Vagina (tissue), 2 donors: ENCODE measurements at regions not wholly inside any gene's neighbourhood (a gene's known extent, or its start where the extent isn't known, plus 50 kb on each side); places are given as distances from the start of the nearest gene placed in this dataset.

ENCODE experiments used
- DNase-seq, 2 donors: peaks; one replicate each; pipeline ENCODE4 v3.0.0-alpha.2; 2017; ENCODE audit errors: extremely low spot score in 2 of 2
- H3K27ac ChIP-seq: fragments of 200-600 bp; sonication (generic); one replicate; pipeline ENCODE4 v1.5.1; 2019
- H3K27me3 ChIP-seq: fragments of 200-600 bp; sonication (generic); one replicate; pipeline ENCODE4 v1.5.1; 2019
- H3K36me3 ChIP-seq, 2 donors: fragments of 200-600 bp; sonication (generic); one replicate each; pipeline ENCODE4 v1.5.1; 2017 to 2019
- H3K4me1 ChIP-seq: fragments of 200-600 bp; sonication (generic); one replicate; pipeline ENCODE4 v1.5.1; 2019
- H3K4me3 ChIP-seq, 2 donors: fragments of 200-600 bp; sonication (generic); 1 replicate in 1 of 2; 2 replicates in 1 of 2; pipeline ENCODE4 v1.5.1; 2016 to 2019
- H3K9me3 ChIP-seq: fragments of 200-600 bp; sonication (generic); one replicate; pipeline ENCODE4 v1.5.1; 2019
- POLR2A ChIP-seq, 2 donors: fragments of 450-650 bp; IDR thresholded peaks; one replicate each; pipeline ENCODE4 v1.6.1; 2017; ENCODE audit warnings: antibody characterized with exemption in 2 of 2, mild to moderate bottlenecking in 2 of 2, moderate library complexity in 2 of 2
- POLR2AphosphoS5 ChIP-seq, 2 donors: sonication (generic); formaldehyde crosslinking; IDR thresholded peaks; one replicate each; pipeline ENCODE4 v1.9.0; 2017; ENCODE audit warnings: antibody characterized with exemption in 2 of 2, mild to moderate bottlenecking in 2 of 2, low read depth in 1 of 2; ENCODE audit not compliant: insufficient read depth in 1 of 2
- intact Hi-C: fragments of 100-400 bp; cut with DNase I; formaldehyde crosslinking; loops from one replicate; pipeline ENCODE4 v1.15.1; 2023
- TF ChIP-seq, protein P1 (sequence below), 3 experiments: fragments of 450-650 bp in 2 of 3; fragments of 200-600 bp in 1 of 3; sonication (generic) in 1 of 3; IDR thresholded peaks; one replicate each; pipeline ENCODE4 v1.5.1; 2017 to 2019; ENCODE audit warnings: antibody characterized with exemption in 3 of 3, mild to moderate bottlenecking in 2 of 3, moderate library complexity in 2 of 3

DNA sequence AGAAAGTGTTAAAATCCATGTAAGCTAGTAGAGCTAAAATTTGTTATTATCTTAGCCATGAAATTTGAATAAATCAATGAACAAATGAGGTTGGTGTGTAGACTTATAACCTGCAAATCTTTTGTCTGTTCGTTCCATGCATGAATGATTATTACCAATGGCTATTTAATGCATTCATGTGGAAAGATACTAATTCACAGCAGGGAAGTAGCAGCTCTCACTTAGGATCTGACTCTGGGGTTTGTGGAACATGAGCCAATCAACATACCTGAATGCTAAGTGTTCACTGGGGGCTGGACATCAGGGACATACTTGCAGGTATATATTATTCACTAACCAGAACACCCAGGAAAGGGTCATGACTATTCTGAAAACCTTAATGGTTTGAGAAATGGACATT lies 444.1 kb downstream of the STIM2 start:
- no peaks in the 10 kb centered on the region for H3K9me3 ChIP-seq
- H3K27me3 ChIP-seq: no peaks in the 10 kb centered on the region
- DNase-seq: no peak
- no peak overlapping the region for H3K27ac ChIP-seq
- intact Hi-C loops: no loop called here
- no peak overlapping the region for H3K4me3 ChIP-seq
- H3K4me1 ChIP-seq: no peaks in the 10 kb centered on the region
- no peaks in the 10 kb centered on the region for H3K36me3 ChIP-seq
- TF ChIP-seq POLR2A (IDR thresholded peaks at IDR 0.05) (no peak), POLR2AphosphoS5 (IDR thresholded peaks at IDR 0.05; ENCODE audit: insufficient read depth in 1 of 2, low read depth in 1 of 2) (no peak)
- TF ChIP-seq, protein P1, sequence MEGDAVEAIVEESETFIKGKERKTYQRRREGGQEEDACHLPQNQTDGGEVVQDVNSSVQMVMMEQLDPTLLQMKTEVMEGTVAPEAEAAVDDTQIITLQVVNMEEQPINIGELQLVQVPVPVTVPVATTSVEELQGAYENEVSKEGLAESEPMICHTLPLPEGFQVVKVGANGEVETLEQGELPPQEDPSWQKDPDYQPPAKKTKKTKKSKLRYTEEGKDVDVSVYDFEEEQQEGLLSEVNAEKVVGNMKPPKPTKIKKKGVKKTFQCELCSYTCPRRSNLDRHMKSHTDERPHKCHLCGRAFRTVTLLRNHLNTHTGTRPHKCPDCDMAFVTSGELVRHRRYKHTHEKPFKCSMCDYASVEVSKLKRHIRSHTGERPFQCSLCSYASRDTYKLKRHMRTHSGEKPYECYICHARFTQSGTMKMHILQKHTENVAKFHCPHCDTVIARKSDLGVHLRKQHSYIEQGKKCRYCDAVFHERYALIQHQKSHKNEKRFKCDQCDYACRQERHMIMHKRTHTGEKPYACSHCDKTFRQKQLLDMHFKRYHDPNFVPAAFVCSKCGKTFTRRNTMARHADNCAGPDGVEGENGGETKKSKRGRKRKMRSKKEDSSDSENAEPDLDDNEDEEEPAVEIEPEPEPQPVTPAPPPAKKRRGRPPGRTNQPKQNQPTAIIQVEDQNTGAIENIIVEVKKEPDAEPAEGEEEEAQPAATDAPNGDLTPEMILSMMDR (IDR thresholded peaks at IDR 0.05): no peak

DNA sequence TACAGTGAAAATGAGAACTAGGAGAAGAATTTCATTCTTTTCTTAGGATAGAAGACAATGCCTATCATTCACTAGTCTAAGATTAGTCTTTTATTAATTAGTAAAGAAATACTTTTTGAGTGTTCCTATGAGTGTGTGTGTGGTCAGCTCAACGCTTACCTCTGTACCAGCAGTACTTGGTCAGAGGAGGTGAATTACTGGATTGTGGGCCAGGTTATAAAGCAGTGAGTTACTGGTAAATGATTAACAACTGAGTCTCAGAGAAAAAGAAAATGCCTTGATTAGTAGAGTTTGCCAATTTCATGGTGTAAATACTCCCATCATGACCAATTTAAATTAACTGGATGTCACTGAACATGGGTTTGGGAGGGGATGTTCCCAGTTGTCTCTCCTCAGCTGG lies 444.6 kb downstream of the STIM2 start:
- intact Hi-C loops: no loop called here

DNA sequence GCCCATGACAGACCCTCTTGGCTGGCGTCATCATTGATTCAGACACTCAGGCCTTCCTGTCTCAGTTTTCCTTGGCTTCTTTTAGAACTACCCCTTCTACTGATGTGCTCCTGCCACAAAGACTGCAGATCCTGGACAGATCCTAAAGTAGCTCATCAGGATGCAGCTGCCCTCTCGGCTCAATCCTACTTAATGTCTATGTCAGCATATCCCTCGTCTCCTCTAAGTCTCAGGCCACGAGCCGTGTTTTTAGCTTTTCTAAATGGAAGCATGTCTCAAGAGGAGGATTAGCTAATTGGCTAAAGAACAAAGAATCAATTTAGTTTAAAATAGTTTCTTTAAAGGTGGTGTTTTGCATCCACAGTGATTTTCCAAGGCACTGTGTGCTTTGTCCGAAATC lies 447.7 kb downstream of the STIM2 start:
- no peak overlapping the region for H3K4me3 ChIP-seq
- H3K27me3 ChIP-seq: no peaks in the 10 kb centered on the region
- intact Hi-C loops: no loop called here
- no peaks in the 10 kb centered on the region for H3K4me1 ChIP-seq
- H3K9me3 ChIP-seq: no peaks in the 10 kb centered on the region
- no peak overlapping the region for H3K27ac ChIP-seq
- no peak for TF ChIP-seq POLR2A (IDR thresholded peaks at IDR 0.05)
- no peak for TF ChIP-seq POLR2AphosphoS5 (IDR thresholded peaks at IDR 0.05; ENCODE audit: insufficient read depth in 1 of 2, low read depth in 1 of 2)
- TF ChIP-seq, protein P1 (IDR thresholded peaks at IDR 0.05): no peak
- no peak for DNase-seq
- H3K36me3 ChIP-seq: no peaks in the 10 kb centered on the region

More for the DNA sequence above, 444.6 kb downstream of the STIM2 start:
- H3K4me3 ChIP-seq: no peak overlapping the region
- no peak overlapping the region for H3K27ac ChIP-seq
- no peaks in the 10 kb centered on the region for H3K9me3 ChIP-seq
- no peak for DNase-seq
- H3K4me1 ChIP-seq: no peaks in the 10 kb centered on the region
- H3K36me3 ChIP-seq: no peaks in the 10 kb centered on the region
- TF ChIP-seq, protein P1 (IDR thresholded peaks at IDR 0.05): no peak
- no peak for TF ChIP-seq POLR2A (IDR thresholded peaks at IDR 0.05)
- no peaks in the 10 kb centered on the region for H3K27me3 ChIP-seq

DNA sequence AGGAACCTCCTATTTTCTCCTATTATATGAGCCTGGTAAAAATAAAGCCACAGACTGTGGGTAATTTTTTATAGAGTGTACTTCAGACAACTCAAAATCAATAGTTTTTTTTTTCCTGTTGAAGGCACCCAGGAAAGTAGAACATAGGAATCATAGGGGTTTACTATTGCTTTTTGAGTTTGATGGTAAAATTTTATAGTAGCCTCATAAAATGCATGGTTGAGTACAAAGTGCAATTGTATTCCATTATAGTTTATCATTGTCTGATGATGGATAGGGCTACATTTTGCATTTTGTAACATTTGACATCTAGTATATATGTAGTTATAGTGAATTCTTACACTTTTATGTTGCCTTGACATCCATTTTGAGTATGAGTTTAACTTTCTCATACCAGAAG lies 455.0 kb downstream of the STIM2 start:
- Histone ChIP-seq H3K4me1 (no peaks in the 10 kb centered on the region), H3K36me3 (no peaks in the 10 kb centered on the region), H3K27ac (no peak overlapping the region), H3K4me3 (no peak overlapping the region), H3K27me3 (no peaks in the 10 kb centered on the region), H3K9me3 (no peaks in the 10 kb centered on the region)
- intact Hi-C loops: no loop called here
- DNase-seq: no peak
- no peak for TF ChIP-seq POLR2AphosphoS5 (IDR thresholded peaks at IDR 0.05; ENCODE audit: insufficient read depth in 1 of 2, low read depth in 1 of 2)
- TF ChIP-seq, protein P1 (IDR thresholded peaks at IDR 0.05): no peak
- TF ChIP-seq POLR2A (IDR thresholded peaks at IDR 0.05): no peak

DNA sequence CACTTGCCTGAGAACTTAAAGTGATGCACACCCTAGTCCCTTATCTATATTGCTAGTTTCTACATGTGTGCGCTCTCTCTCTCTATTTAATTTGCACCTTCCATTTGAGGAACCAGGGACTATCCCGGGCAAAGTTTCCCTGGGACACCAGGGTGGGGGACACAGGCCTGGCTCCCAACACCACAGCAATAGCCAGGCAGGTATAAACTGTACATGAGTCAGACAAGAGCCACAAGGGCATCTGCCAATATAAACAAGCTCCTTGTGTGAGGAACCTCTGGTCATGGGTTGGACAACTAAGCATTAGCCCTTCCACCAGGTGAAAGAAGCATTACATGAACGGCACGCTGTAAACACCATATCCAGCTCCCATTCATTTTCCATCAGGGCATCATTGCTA lies 455.5 kb downstream of the STIM2 start:
- no peak overlapping the region for H3K4me3 ChIP-seq
- H3K27ac ChIP-seq: no peak overlapping the region
- no peaks in the 10 kb centered on the region for H3K27me3 ChIP-seq
- no peaks in the 10 kb centered on the region for H3K4me1 ChIP-seq
- TF ChIP-seq, protein P1 (IDR thresholded peaks at IDR 0.05): no peak
- TF ChIP-seq POLR2AphosphoS5 (IDR thresholded peaks at IDR 0.05; ENCODE audit: insufficient read depth in 1 of 2, low read depth in 1 of 2): no peak
- no peak for TF ChIP-seq POLR2A (IDR thresholded peaks at IDR 0.05)
- no peak for DNase-seq
- no peaks in the 10 kb centered on the region for H3K36me3 ChIP-seq
- no peaks in the 10 kb centered on the region for H3K9me3 ChIP-seq
- intact Hi-C loops: no loop called here
